ENCODE measurements at regions not wholly inside any gene's neighbourhood (a gene's known extent, or its start where the extent isn't known, plus 50 kb on each side); places are given as distances from the start of the nearest gene placed in this dataset.

DNA sequence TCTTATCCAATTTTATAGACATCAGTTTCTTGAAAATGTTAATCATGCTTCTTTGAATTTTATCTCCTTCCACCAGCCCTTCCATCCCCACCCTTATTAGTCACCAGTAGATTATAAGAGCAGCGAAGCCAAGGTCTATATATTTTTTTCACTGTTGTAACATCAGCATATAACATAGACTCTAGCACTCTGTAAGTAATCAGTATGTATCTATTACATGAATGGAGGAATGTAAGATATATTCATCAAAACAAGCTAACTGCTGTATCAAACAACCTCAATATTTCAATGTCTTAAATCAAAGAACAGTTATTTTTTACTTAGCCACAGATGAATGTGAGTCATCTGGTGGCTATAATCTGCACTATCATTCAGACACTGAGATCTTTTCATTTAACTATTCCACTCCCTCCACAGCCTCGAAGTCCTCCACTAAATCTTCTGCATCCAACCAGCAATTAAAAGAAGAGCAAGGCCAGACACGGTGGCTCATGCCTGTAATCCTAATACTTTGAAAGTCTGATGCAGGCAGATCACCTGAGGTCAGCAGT lies 178.9 kb downstream of the CENPC start:
- H3K4me3 ChIP-seq (ENCODE audit: low read depth, low read length) = no peak overlapping the region
- H3K36me3 ChIP-seq = no peaks in the 10 kb centered on the region
- no peak for DNase-seq
- no peaks in the 10 kb centered on the region for H3K4me1 ChIP-seq
- H3K9me3 ChIP-seq = no peaks in the 10 kb centered on the region
- TF ChIP-seq, protein P1, sequence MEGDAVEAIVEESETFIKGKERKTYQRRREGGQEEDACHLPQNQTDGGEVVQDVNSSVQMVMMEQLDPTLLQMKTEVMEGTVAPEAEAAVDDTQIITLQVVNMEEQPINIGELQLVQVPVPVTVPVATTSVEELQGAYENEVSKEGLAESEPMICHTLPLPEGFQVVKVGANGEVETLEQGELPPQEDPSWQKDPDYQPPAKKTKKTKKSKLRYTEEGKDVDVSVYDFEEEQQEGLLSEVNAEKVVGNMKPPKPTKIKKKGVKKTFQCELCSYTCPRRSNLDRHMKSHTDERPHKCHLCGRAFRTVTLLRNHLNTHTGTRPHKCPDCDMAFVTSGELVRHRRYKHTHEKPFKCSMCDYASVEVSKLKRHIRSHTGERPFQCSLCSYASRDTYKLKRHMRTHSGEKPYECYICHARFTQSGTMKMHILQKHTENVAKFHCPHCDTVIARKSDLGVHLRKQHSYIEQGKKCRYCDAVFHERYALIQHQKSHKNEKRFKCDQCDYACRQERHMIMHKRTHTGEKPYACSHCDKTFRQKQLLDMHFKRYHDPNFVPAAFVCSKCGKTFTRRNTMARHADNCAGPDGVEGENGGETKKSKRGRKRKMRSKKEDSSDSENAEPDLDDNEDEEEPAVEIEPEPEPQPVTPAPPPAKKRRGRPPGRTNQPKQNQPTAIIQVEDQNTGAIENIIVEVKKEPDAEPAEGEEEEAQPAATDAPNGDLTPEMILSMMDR (IDR thresholded peaks at IDR 0.05; ENCODE audit: low read depth, low read length) = no peak
- H3K27me3 ChIP-seq = no peaks in the 10 kb centered on the region

GRCh38 chr4:67365661-67366245 lies 179.6 kb downstream of the CENPC start:
- Histone ChIP-seq H3K4me1 (no peaks in the 10 kb centered on the region), H3K27me3 (no peaks in the 10 kb centered on the region), H3K9me3 (no peaks in the 10 kb centered on the region), H3K4me3 (ENCODE audit: low read depth, low read length) (no peak overlapping the region), H3K36me3 (no peaks in the 10 kb centered on the region)
- TF ChIP-seq, protein P1 (IDR thresholded peaks at IDR 0.05; ENCODE audit: low read depth, low read length) = no peak
- DNase-seq = no peak

GRCh38 chr4:67355806-67356205 lies 189.5 kb downstream of the CENPC start:
- TF ChIP-seq, protein P1 (IDR thresholded peaks at IDR 0.05; ENCODE audit: low read depth, low read length) = no peak
- Histone ChIP-seq H3K36me3 (no peaks in the 10 kb centered on the region), H3K27me3 (no peaks in the 10 kb centered on the region), H3K4me3 (ENCODE audit: low read depth, low read length) (no peak overlapping the region), H3K9me3 (no peaks in the 10 kb centered on the region), H3K4me1 (no peaks in the 10 kb centered on the region)
- no peak for DNase-seq

DNA sequence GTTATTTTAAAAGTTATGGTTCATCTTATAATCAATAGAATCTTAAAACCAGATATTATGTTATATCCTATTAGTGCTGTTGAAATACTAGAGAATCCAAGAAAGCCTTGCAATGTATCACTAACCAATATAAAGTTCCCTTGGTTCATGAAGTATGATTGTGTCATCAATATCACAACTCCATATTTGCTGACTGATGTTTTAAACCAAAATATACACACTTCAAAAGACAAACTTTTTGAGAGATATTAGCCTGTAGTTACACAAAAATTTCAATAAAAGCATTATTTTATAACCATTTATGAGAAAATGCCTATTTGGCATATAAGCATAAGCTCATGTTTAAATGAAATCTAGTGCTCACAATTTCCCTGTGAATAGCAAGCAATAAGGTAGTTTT lies 198.6 kb downstream of the CENPC start:
- no peaks in the 10 kb centered on the region for H3K27me3 ChIP-seq
- H3K36me3 ChIP-seq = no peaks in the 10 kb centered on the region
- TF ChIP-seq, protein P1 (IDR thresholded peaks at IDR 0.05; ENCODE audit: low read depth, low read length) = no peak
- no peaks in the 10 kb centered on the region for H3K9me3 ChIP-seq
- H3K4me3 ChIP-seq (ENCODE audit: low read depth, low read length) = no peak overlapping the region
- H3K4me1 ChIP-seq = no peaks in the 10 kb centered on the region
- DNase-seq = no peak

DNA sequence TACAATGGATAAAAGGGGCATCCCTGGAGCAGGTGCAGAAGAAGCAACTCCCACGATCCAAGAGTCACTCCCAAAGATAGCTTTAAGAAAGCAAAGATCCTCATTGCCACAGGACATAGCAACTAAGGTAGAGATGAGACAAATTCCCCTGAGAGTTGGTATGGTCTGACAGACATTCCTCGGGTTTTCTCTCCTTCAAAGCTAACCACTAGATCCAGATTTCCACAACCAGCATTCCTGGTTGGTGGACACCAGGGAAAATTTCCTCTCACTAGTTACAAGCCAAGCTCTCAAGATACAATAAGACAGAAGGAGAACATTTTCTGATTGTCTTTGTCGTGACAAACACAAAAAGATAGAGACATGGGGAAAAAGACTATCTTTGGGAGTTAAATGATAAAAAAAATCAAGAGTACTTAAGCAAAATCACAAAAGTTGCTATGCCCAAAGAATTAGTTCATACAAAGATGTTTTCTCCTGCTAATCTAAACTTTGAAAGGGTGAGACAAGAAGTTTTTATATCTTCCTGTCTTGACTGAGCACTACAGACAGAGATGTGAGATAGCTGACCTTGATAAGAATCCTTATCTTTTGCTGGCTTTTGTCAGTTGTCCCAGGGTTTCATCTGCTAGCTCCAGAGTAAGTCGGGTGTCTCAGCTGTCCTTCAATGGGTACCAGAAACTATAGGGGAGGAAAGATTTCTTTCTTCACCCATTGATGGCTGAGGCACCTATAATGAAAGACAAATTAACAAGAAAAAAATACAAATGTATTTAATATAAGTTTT lies 200.5 kb downstream of the CENPC start:
- Histone ChIP-seq H3K27me3 (no peaks in the 10 kb centered on the region), H3K9me3 (no peaks in the 10 kb centered on the region), H3K4me3 (ENCODE audit: low read depth, low read length) (no peak overlapping the region), H3K36me3 (no peaks in the 10 kb centered on the region), H3K4me1 (no peaks in the 10 kb centered on the region)
- TF ChIP-seq, protein P1 (IDR thresholded peaks at IDR 0.05; ENCODE audit: low read depth, low read length) = no peak
- no peak for DNase-seq

GRCh38 chr4:67343199-67343598 lies 202.1 kb downstream of the CENPC start:
- Histone ChIP-seq H3K36me3 (no peaks in the 10 kb centered on the region), H3K9me3 (no peaks in the 10 kb centered on the region), H3K4me3 (ENCODE audit: low read depth, low read length) (no peak overlapping the region), H3K4me1 (no peaks in the 10 kb centered on the region), H3K27me3 (no peaks in the 10 kb centered on the region)
- TF ChIP-seq, protein P1 (IDR thresholded peaks at IDR 0.05; ENCODE audit: low read depth, low read length) = no peak
- no peak for DNase-seq

Measured in BE2C (cell line).